Neural cell (in vitro differentiated cells): ENCODE measurements at regions not wholly inside any gene's neighbourhood (a gene's known extent, or its start where the extent isn't known, plus 50 kb on each side); places are given as distances from the start of the nearest gene placed in this dataset.

ENCODE experiments used
- H2AFZ ChIP-seq: fragments of 200-600, 300-800 bp; sonication (generic), shearing (Covaris generic); 2 replicates; pipeline ENCODE4 v1.6.0; 2014; ENCODE audit warnings: low read depth, mild to moderate bottlenecking, antibody characterized with exemption, low read length, moderate library complexity
- H3F3A ChIP-seq: fragments of 200-600 bp; shearing (Covaris generic); 2 replicates; pipeline ENCODE4 v1.6.1; 2016; ENCODE audit warnings: mild to moderate bottlenecking, moderate library complexity, mixed read lengths, antibody characterized with exemption, low read length; ENCODE audit not compliant: insufficient read depth, poor library complexity, severe bottlenecking
- H3K27ac ChIP-seq: fragments of 200-600, 300-800 bp; sonication (generic), shearing (Covaris generic); 2 replicates; pipeline ENCODE4 v1.5.1; 2014; ENCODE audit warnings: mild to moderate bottlenecking, low read length, moderate library complexity
- H3K27me3 ChIP-seq: fragments of 300-800, 200-600 bp; sonication (generic), shearing (Covaris generic); 2 replicates; pipeline ENCODE4 v1.6.0; 2014; ENCODE audit warnings: mild to moderate bottlenecking, low read depth, low read length, moderate library complexity; ENCODE audit not compliant: insufficient read depth
- H3K36me3 ChIP-seq: fragments of 300-800, 200-600 bp; sonication (generic), shearing (Covaris generic); 2 replicates; pipeline ENCODE4 v1.5.1; 2014; ENCODE audit warnings: mild to moderate bottlenecking, antibody characterized with exemption, low read length, moderate library complexity; ENCODE audit not compliant: insufficient read depth
- H3K4me2 ChIP-seq: fragments of 300-800, 200-600 bp; sonication (generic), shearing (Covaris generic); 2 replicates; pipeline ENCODE4 v1.6.0; 2014; ENCODE audit warnings: mild to moderate bottlenecking, low read length
- H3K4me3 ChIP-seq: fragments of 300-800, 200-600 bp; sonication (generic), shearing (Covaris generic); 2 replicates; pipeline ENCODE4 v1.5.1; 2014; ENCODE audit warnings: mild to moderate bottlenecking, low read length, moderate library complexity
- H3K79me2 ChIP-seq: fragments of 200-600 bp; shearing (Covaris generic); replicated peaks from 2 replicates; pipeline ENCODE4 v1.6.0; 2014; ENCODE audit warnings: mild to moderate bottlenecking, low read length, moderate library complexity; ENCODE audit not compliant: insufficient read depth
- H3K9ac ChIP-seq: fragments of 300-800, 200-600 bp; sonication (generic), shearing (Covaris generic); 2 replicates; pipeline ENCODE4 v1.6.1; 2016; ENCODE audit warnings: mild to moderate bottlenecking, low read length, mixed read lengths
- H3K9me2 ChIP-seq: fragments of 200-600 bp; shearing (Covaris generic); 2 replicates; pipeline ENCODE4 v1.6.1; 2016; ENCODE audit warnings: mild to moderate bottlenecking, low read length, mixed read lengths; ENCODE audit not compliant: insufficient read depth
- H3K9me3 ChIP-seq: fragments of 200-600, 300-800 bp; sonication (generic), shearing (Covaris generic); 2 replicates; pipeline ENCODE4 v1.6.1; 2016; ENCODE audit warnings: mild to moderate bottlenecking, mixed run types, low read length, moderate library complexity, mixed read lengths
- H4K20me1 ChIP-seq: fragments of 200-600 bp; shearing (Covaris generic); 2 replicates; pipeline ENCODE4 v1.6.1; 2016; ENCODE audit warnings: mild to moderate bottlenecking, mixed run types; ENCODE audit not compliant: insufficient read depth
- CTCF ChIP-seq: fragments of 450-650 bp; IDR thresholded peaks from 2 replicates; pipeline ENCODE4 v1.5.1; 2014; ENCODE audit warnings: antibody characterized with exemption, mild to moderate bottlenecking, moderate library complexity; ENCODE audit not compliant: poor library complexity, severe bottlenecking
- EP300 ChIP-seq: fragments of 450-650 bp; conservative IDR thresholded peaks from 2 replicates; pipeline ENCODE4 v1.6.1; 2014; ENCODE audit warnings: antibody characterized with exemption, mild to moderate bottlenecking, moderate library complexity; ENCODE audit not compliant: poor library complexity, severe bottlenecking
- EZH2 ChIP-seq: fragments of 200-600, 300-800 bp; shearing (Covaris generic), sonication (generic); IDR thresholded peaks from 2 replicates; pipeline ENCODE4 v1.6.1; 2014; ENCODE audit warnings: antibody characterized with exemption, low read length, borderline replicate concordance, mild to moderate bottlenecking; ENCODE audit not compliant: insufficient read depth, poor library complexity, severe bottlenecking
- MXI1 ChIP-seq: fragments of 450-650 bp; conservative IDR thresholded peaks from 2 replicates; pipeline ENCODE4 v1.6.1; 2014; ENCODE audit warnings: antibody characterized with exemption, mild to moderate bottlenecking; ENCODE audit not compliant: poor library complexity, severe bottlenecking
- POLR2AphosphoS5 ChIP-seq: IDR thresholded peaks from 2 replicates; pipeline ENCODE4 v1.6.1; 2012
- RAD21 ChIP-seq: fragments of 450-650 bp; conservative IDR thresholded peaks from 2 replicates; pipeline ENCODE4 v1.6.1; 2014; ENCODE audit warnings: antibody characterized with exemption, mild to moderate bottlenecking, moderate library complexity
- REST ChIP-seq: IDR thresholded peaks from 2 replicates; pipeline ENCODE4 v1.6.1; 2012; ENCODE audit warnings: borderline replicate concordance
- SMC3 ChIP-seq: fragments of 450-650 bp; conservative IDR thresholded peaks from 2 replicates; pipeline ENCODE4 v1.6.1; 2014; ENCODE audit warnings: antibody characterized with exemption, mild to moderate bottlenecking, moderate library complexity; ENCODE audit not compliant: poor library complexity
- TAF1 ChIP-seq: IDR thresholded peaks from 2 replicates; pipeline ENCODE4 v1.6.1; 2012; ENCODE audit warnings: low read depth

- Histone ChIP-seq H3K9me3 (no peaks in the 10 kb centered on the region), H3K36me3 (peaks cover 12% of the 10 kb centered on the region), H3K4me2 (no peak overlapping the region), H3K79me2 (peaks cover 27% of the 10 kb centered on the region), H3K4me3 (no peak overlapping the region), H3K9me2 (no peaks in the 10 kb centered on the region), H3K27me3 (no peaks in the 10 kb centered on the region), H3F3A (no peaks in the 10 kb centered on the region), H3K27ac (no peak overlapping the region), H3K9ac (no peak overlapping the region), H4K20me1 (peaks cover 3% of the 10 kb centered on the region), H2AFZ (no peak overlapping the region)
- TF ChIP-seq RAD21 (no peak), POLR2AphosphoS5 (no peak), CTCF (no peak), MXI1 (no peak), REST (no peak), SMC3 (no peak), EZH2 (no peak), TAF1 (no peak), EP300 (no peak)
These were observed 62.0 kb upstream of the MACF1 start for GRCh38 chr1:39142401-39143060.

GRCh38 chr1:39144924-39145323 is 59.6 kb upstream of the MACF1 start:
- peaks cover 3% of the 10 kb centered on the region for H4K20me1 ChIP-seq

More at GRCh38 chr1:39144924-39145323, 59.6 kb upstream of the MACF1 start:
- Histone ChIP-seq H3K9ac (no peak overlapping the region), H3K4me2 (no peak overlapping the region), H3K27ac (no peak overlapping the region), H2AFZ (no peak overlapping the region), H3K9me3 (no peaks in the 10 kb centered on the region), H3K79me2 (peaks cover 27% of the 10 kb centered on the region), H3K27me3 (no peaks in the 10 kb centered on the region), H3K36me3 (peaks cover 12% of the 10 kb centered on the region), H3K4me3 (no peak overlapping the region), H3K9me2 (no peaks in the 10 kb centered on the region), H3F3A (peaks cover 6% of the 10 kb centered on the region)
- TF ChIP-seq REST (no peak), POLR2AphosphoS5 (no peak), EZH2 (no peak)
